Stimulated activated CD4-positive, alpha-beta T cell treated with anti-CD3 and anti-CD28 coated beads, Interleukin-4, amount 100 ng/mL, for 24 hours (primary cell): ENCODE measurements at regions not wholly inside any gene's neighbourhood (a gene's known extent, or its start where the extent isn't known, plus 50 kb on each side); places are given as distances from the start of the nearest gene placed in this dataset.
"Not testable (repeated sequence)": the region's sequence is repeated elsewhere in the genome, so short reads cannot be mapped to it uniquely, and the experiment has no call there.

Experiments
- DNase-seq: peaks from one replicate; pipeline ENCODE4 v3.0.0-alpha.2; 2020

DNA sequence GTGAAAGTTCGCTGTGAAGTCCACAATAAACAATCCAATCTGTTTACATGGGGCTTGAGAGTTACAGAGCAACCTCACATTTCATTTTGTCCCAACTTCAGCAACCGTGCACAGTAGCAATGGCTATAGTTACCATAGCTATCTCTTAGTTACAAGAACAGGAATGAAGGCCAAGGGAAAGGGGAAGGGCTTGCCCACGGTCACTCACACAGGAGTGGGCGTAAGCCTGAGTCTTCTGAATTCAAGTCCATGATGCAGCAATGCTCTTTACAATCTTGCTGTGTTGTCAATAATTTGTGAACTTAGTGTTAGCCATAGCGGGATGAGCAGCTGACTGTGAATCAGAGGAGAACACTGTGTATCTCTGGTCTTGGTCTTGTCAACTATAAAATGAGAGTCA is 102.9 kb downstream of the ADAMTS15 start:
- DNase-seq, result no peak

DNA sequence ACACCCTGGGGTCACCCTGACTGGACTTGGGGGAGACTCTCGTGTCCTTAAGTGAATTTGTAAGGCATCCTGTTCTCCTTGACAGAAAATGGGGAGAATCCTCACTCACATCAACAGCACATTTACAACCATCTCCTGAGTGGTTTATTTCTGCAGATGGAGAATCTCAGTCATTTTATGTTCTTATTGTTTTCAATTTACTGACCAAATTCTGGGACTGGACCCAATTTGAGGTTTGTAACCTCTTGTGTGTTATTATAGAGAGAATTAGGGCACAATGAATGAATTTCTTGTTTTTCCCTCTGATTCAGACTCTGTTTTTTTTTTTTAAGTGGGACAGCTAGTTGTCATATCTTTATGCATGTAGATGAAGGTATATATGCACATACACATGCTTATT is 104.9 kb downstream of the ADAMTS15 start:
- DNase-seq, result no peak

DNA sequence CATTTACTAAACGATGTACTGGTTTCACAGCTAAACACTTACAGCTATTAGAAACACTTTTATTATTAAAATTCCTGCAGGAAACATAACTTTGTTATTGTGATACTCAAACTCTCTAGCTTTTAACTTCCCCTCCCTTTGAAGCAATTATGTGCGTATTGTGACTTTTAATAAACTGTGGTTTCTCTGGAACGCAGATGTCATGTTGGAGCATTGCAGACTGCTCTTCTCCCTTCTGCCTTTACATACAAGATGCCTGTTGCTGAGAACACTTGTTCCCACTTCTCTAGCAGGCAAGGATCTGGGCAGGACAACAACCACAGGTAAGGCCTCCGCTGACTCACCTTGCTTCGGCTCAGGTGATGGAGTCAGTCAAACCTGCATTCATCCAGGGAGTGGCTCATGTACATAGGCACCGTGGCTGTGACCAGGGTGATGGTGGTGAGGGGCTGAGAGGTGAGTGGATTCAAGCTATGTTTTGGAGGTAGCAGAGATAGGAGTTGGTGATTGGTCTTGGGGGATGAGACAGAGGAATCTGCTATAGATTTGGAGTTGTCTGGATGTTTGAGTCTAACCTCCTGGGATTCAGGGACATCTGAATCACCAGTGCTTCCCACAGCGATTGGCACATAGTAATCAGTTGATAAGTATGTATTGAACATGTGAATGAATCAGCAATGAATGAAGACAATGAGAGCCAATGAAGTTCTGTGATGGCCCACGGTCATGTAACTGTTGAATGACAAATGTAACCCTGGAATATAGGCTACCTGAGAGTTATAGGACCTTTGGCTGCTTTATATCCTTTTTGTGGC is 106.0 kb downstream of the ADAMTS15 start:
- DNase-seq, result no peak

- DNase-seq, result no peak
Observed at GRCh38 chr11:130555251-130555841, 106.9 kb downstream of the ADAMTS15 start.

- no peak for DNase-seq
Observed at GRCh38 chr11:130560000-130560780, 111.7 kb downstream of the ADAMTS15 start.

DNA sequence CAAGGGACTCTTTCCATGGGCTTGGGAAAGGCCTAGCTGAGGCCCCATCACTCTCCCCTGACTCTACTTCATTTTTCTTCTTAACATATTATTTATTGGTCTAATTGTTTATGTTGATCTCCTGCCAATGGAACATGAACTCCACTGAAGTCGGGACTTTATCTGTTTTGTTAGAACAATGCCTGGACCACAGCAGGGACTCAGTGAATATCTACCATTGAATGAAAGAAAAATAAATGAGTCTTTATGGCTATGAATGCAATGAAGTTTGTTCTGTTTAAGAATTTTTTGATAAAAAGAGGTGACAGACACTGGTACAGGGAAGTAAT is 112.3 kb downstream of the ADAMTS15 start:
- no peak for DNase-seq

DNA sequence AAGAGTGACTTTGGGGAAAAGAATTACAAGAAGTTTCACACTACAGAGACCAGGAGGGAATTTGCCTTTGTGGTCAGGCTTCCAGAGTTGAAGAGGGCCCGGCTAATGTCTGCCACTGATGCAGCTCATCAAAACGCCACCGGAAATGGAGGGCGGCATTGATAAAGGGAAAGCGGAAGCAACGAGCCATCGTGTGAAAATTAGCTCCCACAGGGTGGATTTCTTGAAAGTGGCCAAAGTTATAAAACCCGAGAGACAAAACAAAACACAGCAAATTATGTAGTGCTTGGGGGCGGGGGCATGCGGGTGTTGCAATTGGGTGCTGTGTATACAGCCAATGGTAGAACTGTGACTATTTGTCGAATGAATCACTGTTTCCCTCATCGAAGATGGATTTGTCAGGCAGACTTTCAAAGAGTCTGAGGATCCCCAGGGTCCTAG is 113.0 kb downstream of the ADAMTS15 start:
- DNase-seq, result no peak

- no peak for DNase-seq
Observed at GRCh38 chr11:130562549-130562948, 114.1 kb downstream of the ADAMTS15 start.

GRCh38 chr11:130566360-130566759 is 117.9 kb downstream of the ADAMTS15 start:
- DNase-seq, result not testable (repeated sequence)

- DNase-seq, result no peak
Observed at GRCh38 chr11:130571519-130571918, 123.1 kb downstream of the ADAMTS15 start.

DNA sequence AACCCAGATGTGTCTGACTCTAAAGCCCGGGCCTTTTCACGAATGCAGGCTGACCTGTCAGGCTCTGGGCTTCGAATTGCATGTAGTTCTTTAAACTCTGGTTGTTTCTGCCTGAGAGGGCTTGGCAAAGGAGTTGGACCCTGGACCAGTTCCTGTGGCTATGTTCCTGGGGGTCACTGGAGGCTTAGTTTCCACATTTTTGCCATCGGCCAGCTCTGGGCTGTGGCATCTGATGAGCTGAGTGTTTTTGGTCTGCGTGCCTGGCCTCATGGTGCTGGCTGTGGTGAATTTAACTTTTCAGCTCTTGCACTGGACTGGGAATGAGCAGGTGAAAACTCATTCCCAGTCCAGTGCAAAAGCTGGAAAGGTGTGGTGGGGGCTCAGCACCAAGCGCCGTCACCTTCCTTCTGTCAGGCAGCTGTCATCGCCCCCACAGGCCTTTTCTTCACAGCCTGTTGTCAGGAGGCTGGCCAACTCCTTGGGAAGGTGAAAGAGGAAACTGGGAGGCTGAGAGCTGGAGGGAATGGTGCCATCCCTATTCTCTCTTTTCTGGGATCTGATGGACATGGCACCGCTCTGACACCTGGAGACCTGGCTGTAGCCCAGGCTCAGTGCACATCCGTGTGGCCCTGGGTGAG is 123.6 kb downstream of the ADAMTS15 start:
- no peak for DNase-seq

DNA sequence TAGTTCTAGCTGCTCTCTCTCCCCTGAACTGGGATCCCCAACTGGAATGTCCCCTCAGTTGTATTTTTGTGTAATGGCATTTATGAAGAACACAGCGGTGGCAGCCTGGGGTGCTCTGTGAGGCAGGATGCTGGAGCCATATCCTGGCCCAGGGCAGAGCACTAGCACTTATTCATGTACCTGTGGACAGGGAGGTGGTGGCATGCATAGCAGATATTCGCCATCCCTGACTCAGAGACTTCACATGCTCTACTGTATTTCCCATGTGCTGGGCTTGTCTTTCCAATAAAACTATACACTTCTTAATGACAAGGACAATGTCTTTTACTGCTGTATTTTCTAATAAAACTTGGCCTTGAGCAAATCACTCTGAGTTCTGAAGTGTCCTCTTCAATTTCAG is 125.3 kb downstream of the ADAMTS15 start:
- DNase-seq, result no peak

GRCh38 chr11:130574740-130575139 is 126.3 kb downstream of the ADAMTS15 start:
- no peak for DNase-seq

GRCh38 chr11:130576146-130576545 is 127.7 kb downstream of the ADAMTS15 start:
- no peak for DNase-seq

DNA sequence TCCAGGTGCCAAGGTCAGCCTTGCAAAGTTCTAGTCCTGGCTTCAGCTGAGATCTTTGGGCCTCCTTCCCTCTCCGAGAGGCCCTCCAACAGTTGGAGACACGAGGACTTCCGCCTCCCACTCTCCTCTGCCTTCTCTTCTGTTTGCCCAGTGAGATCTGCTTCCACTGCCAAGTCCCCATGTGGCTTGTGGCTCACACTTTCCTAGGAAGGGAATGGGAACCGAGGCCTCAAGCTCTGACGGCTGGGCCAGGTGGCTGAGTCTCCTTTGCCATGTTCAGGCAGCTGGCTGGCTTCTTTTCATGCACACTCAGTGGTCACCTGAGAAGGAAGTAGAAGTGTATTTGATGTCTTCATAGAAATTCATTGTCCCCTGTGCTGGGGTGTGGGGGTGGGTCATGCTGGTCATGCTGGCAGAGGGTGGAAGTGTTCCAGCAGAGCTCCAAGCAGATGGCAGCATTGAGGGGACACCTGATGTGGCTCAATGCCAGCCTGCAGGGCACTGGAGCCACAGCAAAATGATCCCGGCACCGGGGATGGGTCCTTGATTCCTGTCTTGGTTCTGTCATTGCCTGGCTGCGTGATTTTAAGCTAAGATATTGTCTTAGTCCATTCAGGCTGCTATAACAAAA is 130.4 kb downstream of the ADAMTS15 start:
- DNase-seq, result no peak

DNA sequence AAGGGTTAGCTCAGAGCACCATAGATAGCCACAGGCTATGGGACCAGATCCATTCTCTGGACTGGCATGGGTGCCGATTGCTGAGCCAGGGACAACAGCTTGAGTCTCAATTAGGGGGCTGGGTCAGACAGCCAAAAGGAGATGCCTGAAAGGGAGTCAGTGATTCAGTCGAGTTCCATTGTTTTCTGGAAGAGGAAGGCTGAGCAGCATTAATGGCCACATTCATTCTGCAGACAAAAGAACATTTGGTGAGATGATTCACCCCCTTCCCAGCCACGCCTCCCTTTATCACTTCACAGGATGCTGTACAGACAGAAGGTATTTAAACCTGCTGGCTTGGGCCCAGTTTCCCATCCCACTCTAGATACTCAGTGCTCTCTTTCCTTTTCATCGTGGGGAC is 131.9 kb downstream of the ADAMTS15 start:
- DNase-seq, result no peak

- no peak for DNase-seq
Observed at GRCh38 chr11:130580891-130581492, 132.5 kb downstream of the ADAMTS15 start.

DNA sequence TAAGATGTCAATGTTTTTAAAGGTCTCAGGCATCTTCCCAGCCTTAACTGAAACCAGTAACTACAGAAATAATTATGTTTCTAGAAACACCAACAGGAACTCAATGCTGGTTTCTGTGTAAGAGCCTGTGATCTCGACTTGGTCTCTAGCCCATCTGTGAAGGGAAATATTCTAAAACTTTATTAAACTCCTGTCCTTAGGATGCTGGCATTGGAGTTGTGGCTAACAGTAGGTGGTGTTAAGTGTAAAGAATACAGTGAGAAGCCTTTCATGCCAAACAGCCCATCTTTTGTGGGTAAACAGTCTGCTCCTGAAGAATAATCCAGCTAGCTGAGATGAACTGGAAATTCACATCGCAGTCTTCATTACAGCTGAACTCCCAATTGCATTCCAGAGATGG is 133.2 kb downstream of the ADAMTS15 start:
- DNase-seq, result no peak

- DNase-seq, result no peak
Observed at GRCh38 chr11:130582176-130582575, 133.7 kb downstream of the ADAMTS15 start.

DNA sequence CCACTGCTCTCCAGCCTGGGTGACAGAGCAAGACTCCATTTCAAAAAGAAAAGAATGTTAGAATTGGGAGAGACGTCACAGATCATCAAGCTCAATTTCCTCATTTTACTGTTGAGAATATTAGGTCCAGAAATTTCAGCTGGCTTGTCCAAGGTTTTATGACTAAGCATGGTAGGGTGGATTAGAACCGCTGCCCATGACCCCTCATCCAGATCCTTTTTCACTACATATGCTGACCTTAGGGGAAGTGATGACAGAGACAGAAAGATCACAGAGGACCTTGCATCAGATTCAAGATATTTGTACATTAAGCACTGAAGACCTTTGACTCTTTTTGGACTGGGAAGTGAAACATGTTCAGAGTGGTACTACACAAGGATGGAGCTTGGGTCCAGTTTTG is 134.5 kb downstream of the ADAMTS15 start:
- no peak for DNase-seq

DNA sequence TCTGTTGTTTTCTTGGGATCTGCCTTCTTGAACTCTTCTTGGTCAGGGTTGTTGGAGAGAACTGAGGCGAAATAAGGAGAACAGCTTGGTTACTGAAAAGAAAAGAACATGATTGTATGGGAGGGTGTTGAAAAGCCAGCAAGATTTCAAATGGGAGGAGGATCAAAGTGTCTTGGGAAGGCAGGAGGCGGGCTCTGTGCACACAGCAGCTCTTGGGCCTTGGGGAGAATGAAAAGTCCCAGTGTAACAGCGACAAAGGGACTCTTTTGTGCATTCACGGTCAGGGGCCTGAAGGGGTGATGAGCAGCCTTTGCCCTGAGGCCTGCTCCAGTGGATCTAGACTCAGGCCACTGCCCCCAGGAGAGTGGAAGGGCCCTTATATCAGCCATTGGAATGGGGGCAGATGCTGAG is 135.4 kb downstream of the ADAMTS15 start:
- no peak for DNase-seq

GRCh38 chr11:130585545-130585944 is 137.1 kb downstream of the ADAMTS15 start:
- no peak for DNase-seq

- DNase-seq, result no peak
Observed at GRCh38 chr11:130587658-130588057, 139.2 kb downstream of the ADAMTS15 start.
